Fibroblast of mammary gland (primary cell): ENCODE measurements at regions not wholly inside any gene's neighbourhood (a gene's known extent, or its start where the extent isn't known, plus 50 kb on each side); places are given as distances from the start of the nearest gene placed in this dataset.

ENCODE experiments used
- DNase-seq: peaks from one replicate; pipeline ENCODE4 v3.0.0-alpha.2; 2010; ENCODE audit warnings: low read depth
- H3K4me3 ChIP-seq: 2 replicates; pipeline ENCODE4 v1.5.1; 2011; ENCODE audit warnings: low read depth, mild to moderate bottlenecking, low read length, moderate library complexity; ENCODE audit not compliant: control insufficient read depth
- TF ChIP-seq, protein P1 (sequence below): conservative IDR thresholded peaks from 2 replicates; pipeline ENCODE4 v1.5.1; 2011; ENCODE audit warnings: low read depth, low read length, inconsistent platforms; ENCODE audit not compliant: control insufficient read depth, insufficient read depth

- no peak for DNase-seq
- H3K4me3 ChIP-seq: no peak overlapping the region
- TF ChIP-seq, protein P1, sequence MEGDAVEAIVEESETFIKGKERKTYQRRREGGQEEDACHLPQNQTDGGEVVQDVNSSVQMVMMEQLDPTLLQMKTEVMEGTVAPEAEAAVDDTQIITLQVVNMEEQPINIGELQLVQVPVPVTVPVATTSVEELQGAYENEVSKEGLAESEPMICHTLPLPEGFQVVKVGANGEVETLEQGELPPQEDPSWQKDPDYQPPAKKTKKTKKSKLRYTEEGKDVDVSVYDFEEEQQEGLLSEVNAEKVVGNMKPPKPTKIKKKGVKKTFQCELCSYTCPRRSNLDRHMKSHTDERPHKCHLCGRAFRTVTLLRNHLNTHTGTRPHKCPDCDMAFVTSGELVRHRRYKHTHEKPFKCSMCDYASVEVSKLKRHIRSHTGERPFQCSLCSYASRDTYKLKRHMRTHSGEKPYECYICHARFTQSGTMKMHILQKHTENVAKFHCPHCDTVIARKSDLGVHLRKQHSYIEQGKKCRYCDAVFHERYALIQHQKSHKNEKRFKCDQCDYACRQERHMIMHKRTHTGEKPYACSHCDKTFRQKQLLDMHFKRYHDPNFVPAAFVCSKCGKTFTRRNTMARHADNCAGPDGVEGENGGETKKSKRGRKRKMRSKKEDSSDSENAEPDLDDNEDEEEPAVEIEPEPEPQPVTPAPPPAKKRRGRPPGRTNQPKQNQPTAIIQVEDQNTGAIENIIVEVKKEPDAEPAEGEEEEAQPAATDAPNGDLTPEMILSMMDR: no peak
Observed at GRCh38 chr2:155841442-155841841, 491.1 kb downstream of the NR4A2 start.

DNA sequence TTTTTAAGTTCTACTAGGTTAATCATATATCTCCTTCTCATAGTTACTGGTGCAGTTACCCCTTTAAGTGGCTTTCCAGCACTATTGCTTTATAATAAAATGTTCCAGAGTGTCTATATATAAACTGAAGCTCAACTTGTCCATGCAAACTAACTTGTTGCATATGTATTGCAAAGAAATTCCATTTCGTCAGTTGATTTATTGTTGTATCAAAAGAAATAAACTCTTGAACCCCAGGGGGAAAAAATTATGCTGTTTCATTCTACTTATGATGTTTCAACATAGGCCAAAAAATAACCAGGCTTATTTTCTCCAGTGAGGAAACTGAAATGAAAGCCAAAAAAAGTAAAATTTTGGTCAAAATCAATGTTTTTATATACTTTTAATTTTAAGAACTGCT lies 491.9 kb downstream of the NR4A2 start:
- DNase-seq: no peak
- TF ChIP-seq, protein P1: no peak
- H3K4me3 ChIP-seq: no peak overlapping the region

GRCh38 chr2:155839991-155840390 lies 492.5 kb downstream of the NR4A2 start:
- TF ChIP-seq, protein P1: no peak
- no peak overlapping the region for H3K4me3 ChIP-seq
- no peak for DNase-seq

- DNase-seq: no peak
- TF ChIP-seq, protein P1: no peak
Observed at GRCh38 chr2:155839436-155839835, 493.1 kb downstream of the NR4A2 start.

GRCh38 chr2:155836439-155836838 lies 496.1 kb downstream of the NR4A2 start:
- TF ChIP-seq, protein P1: no peak
- no peak overlapping the region for H3K4me3 ChIP-seq
- no peak for DNase-seq

More at GRCh38 chr2:155839436-155839835, 493.1 kb downstream of the NR4A2 start:
- no peak overlapping the region for H3K4me3 ChIP-seq

DNA sequence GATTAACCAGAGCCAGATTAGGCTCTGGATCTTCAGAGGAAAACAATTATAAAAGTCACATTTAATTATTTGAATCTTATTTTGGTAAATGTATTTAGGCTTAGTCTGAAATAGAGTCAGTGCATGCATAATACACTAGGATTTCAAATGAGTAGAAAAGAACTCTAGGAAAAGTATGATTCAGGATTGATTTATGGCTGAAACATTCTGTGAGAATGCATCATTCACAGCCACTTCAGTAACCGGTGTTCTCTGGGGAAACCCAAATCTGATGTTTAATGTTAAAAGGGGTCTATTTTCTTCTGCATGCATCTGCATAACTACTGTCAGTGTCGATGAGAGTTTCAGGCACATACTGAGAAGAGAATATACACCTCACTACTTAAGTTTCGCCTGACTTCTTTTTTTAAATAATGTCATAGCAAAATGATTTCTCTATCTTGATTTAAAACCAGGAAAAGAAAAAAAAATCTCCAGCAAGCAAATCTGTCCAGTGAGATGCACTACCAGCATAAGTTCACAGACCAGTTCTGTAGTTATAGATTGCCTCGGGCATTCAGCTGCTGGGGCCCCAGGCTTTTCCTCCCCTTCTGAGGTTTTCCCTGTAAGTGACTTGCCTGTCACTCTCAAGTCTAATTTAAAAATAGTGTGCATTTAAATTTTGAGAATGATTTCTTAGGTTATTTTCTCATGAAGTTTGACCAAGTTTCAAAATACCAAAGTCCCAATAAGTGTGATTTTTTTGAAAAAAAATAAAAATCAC lies 501.5 kb downstream of the NR4A2 start:
- TF ChIP-seq, protein P1: no peak
- DNase-seq: no peak
- no peak overlapping the region for H3K4me3 ChIP-seq
